T-helper 1 cell (primary cell): ENCODE measurements at regions not wholly inside any gene's neighbourhood (a gene's known extent, or its start where the extent isn't known, plus 50 kb on each side); places are given as distances from the start of the nearest gene placed in this dataset.

Source experiments
- DNase-seq, 5 donors: peaks; one replicate each; pipeline ENCODE4 v3.0.0-alpha.2; 2012 to 2020

DNA sequence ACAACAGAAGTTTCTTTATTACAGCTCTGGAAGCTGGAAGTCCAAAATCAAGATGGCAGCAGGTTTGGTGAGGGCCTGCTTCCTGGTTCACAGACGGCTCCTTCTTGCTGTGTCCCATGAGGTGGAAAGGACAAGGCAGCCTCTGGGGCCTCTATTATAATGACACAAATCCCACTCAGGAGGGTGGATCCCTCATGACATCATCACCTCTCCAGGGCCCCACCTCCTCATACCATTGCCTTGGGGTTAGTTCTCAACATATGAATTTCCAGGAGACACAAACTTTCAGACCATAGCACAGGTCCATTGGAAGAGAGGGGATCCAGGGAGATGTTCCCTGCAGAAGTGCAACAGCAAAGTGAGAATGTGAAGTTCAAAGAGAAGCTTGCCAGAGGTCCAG, 202.8 kb downstream of the TFCP2L1 start:
- no peak for DNase-seq

DNA sequence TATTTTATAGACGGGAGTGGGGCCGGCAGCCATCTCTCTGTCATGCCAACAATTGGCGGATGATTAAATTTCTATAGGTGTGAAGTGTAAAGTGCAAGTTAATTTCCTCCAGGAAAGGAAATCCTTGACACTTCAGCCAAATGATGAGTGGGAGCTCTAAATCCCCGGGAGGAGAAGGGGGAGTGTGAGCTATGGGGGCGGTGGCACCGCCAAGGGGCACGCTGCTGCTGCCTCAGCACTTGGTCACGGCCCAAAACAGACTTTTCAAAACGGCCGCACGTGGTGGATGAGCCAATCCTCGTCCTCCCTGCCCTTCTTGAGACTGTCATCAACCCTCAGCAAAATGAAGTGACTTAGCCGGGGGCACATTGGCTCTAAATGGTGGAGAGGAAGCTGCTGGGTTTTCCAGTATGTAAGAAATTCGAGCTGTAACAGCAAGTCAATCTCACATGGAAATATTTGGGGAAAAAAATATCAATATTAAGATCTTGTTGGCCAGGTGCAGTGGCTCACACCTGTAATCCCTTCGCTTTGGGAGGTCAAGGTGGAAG, 200.8 kb downstream of the TFCP2L1 start:
- no peak for DNase-seq

DNA sequence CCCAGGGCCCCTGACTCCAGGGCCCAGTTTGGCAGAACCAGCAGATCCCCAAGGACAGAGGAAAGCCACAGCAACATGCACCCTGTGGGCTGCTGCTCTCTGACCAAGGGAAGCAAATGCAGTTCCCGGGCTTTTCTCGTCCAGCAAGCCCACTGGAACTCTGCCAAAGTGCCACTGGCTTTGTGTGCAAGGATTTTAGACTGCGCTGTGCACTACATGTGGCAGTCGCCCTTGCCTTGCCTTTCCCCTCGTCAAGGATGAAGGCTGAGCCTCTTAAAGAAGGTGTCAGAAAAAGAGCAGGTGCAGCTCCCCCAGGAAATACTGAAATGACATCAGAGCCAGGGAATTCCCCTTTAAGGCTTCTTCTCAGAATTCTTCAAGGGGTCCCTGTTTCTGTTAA, 199.2 kb downstream of the TFCP2L1 start:
- no peak for DNase-seq

DNA sequence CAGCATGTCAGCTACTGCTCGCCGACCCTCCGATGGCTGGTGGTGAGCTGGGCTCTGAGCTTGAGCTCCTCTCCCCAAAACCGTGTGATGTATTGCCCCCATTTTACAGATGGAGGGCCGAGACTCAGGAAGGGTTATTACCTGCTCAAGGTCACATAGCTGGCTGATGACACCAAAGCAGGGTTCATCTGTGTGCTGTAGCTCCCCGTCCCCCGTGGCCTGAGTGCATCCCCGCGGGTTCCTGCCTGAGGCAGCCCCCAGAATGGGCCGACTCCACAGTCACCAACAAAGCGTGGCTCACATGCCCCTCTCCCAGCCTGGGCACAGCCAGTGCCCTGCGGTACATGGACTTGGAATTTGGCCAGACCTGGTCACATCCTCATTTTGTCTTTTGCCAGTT, 198.6 kb downstream of the TFCP2L1 start:
- DNase-seq, result no peak

DNA sequence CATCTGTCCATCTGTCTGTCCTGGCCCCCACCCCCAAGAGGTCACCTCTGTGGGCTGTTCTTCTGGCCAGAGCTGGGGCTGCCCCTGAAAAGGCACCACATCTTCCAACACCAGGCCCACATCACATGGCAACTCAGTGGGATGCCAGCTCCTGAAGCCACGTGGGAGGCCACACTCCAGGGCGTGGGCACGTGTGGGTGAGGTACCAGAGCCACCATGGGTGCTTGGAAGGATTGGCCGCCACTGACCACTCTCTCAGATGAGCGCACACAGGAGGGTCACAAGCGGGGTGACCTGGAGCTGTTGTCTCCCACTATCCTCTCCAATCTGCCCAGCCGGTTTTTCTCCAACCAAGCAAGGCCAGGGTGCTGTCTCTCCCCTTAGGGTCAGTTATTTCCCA, 197.9 kb downstream of the TFCP2L1 start:
- DNase-seq, result no peak

DNA sequence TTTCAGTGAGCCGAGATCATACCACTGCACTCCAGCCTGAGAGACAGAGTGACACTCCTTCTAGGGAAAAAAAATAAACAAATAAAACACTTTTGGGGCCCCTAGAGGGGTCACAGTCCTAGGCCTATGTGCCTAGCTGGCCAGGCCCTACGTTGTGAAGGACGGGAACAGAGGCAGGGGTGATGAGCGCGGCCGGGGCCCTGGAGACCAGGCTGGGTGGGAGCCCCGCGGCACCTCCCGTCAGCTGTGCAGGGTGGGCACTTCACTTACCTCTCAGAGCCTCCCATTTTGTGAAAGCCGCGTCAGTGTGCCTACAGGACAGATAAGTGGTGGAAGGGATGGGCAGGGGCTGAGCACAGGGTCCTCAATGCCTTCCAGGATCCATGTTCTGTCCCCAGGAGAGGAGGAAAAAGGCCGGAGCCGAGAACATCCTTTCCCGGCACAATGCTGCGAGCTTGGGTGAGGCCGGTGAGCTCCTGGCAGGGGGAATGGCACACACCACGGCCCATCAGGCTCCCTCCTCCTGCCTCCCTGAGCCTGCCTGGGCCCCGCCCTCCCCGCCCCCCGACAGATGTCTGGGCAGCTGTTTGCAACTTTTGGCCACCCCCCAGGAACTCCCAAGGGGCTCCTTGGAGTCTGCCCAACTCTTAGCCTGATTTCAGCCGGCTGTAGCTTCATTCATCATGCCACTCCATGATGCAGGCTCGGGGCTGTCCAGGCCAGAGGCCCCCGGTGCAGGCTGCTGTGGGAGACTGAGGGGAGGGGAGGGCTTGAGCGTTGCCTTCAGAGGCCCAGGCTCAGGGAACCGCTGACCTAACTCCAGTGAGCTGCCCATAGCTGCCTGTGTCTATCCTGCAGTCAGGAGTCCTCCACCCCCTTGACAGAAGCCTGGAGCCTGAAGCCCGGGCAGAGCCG, 196.5 kb downstream of the TFCP2L1 start:
- DNase-seq, result no peak

DNA sequence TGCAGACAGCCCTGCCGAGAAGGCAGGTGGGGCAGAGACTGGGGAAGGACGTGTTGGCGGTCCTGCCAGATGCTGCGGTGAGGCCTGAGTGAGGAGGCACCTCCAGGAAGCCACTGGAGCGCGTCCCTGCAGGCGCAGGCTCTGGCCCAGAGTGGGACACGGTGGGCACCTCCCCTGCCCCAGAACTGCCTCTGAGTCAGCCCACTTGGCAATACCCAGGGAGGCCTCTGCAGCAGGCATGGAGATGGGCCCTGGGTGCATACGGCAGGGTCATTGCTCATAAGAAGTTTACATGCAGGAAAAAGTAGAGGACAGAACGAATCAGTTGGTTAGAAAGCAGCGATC, 195.9 kb downstream of the TFCP2L1 start:
- DNase-seq, result no peak

DNA sequence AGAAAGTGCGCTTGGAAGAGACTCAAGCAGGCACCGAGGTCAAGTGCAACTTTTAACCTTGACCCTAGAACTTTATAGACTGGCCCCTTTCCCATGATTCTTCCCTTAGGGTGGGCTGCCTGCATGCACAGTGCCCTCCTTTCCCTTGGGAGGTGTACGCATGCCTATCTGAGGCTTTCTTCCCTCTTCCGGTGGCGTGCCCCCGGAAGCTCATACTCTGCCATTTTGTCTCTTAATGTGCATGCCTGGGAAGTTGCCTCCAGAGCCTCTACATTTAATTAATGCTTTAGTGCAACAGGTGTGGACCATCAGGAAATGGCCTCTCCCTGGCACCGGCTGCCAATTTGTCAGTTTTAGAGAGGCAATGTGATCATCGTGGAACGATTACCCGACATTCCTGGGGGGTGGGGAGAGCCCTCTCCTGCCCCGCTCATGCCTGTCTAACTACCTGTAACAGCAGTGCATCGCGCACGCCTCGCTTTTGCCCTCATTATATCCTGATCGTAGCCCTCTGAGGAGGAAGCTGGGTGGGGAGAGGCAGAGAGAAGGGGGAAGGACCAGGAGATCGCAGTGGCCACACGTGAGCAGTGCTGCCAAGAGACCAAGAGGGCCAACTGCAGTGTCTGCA, 194.8 kb downstream of the TFCP2L1 start:
- no peak for DNase-seq

DNA sequence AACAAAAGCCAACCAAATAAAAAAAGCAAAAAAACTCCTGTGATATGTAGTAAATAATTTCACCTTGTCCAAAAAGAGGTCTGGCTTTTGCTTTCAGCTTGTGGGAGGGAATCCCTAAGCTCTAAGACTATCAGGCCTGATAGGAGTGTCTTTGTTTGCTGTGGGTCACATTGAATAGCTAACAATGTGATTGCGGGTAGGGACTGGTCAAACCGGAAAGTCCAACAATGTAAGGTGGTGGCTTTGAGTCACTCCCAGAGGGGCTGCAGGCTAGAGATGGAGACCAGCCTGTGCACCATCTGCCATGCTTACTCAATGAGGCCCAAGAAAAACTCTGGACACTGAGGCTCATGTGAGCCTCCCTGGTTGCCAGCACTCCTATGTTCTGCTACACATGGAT, 192.9 kb downstream of the TFCP2L1 start:
- DNase-seq, result no peak

DNA sequence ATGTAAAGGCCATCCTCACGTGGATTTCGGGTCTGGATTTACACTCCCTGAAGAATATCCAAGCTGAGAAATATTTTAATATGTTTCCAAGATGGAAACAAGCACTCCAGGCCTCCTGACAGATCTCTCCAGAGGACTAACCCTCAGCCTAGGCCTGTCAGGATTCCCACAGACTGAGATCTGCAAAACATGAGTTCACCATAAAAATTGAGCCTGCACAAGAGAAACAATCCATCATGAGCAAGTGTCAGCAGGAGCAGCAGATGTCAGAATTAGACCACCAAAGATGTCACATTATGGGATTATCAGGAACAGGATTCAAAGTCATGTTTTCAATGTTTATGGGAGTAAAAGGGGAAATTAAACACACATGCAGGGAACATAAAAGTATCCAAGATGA, 191.3 kb downstream of the TFCP2L1 start:
- no peak for DNase-seq

DNA sequence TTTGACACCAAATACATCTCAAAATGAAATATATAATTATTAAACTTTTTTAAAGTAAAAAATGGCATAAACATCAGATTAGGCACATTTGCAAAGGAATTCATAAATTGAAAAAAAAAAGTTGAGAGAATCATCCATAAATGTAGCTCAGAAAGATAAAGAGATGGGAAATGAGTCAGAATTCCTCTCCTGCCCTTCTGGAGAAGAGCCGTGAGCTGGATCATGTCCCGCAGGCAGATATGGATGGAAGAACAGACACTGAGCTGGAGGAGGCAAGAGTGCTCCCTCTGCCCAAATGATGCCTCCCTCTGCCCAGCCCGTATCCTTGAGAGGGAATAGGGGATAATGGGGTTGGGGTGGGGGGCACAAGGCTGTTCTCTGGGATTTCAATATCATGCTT, 190.9 kb downstream of the TFCP2L1 start:
- no peak for DNase-seq

DNA sequence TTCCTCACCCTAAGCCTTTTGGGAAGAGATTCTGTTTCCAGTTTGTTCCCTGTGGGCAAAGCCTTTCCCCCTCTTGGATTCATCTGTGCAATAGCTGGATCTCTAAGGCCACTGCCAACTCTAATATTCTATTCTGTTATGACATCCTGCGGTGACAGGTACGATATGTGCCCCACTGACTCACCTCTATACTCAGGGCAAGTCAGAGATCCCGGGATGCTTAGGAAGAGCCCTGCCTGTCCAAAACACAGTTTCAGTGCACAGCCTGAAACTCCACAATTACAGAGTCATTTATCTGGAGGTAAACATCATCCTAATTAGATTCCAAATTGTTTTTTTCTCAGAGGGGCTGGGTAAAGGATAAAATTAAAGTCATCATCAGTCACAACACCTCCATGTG, 190.2 kb downstream of the TFCP2L1 start:
- DNase-seq, result no peak

DNA sequence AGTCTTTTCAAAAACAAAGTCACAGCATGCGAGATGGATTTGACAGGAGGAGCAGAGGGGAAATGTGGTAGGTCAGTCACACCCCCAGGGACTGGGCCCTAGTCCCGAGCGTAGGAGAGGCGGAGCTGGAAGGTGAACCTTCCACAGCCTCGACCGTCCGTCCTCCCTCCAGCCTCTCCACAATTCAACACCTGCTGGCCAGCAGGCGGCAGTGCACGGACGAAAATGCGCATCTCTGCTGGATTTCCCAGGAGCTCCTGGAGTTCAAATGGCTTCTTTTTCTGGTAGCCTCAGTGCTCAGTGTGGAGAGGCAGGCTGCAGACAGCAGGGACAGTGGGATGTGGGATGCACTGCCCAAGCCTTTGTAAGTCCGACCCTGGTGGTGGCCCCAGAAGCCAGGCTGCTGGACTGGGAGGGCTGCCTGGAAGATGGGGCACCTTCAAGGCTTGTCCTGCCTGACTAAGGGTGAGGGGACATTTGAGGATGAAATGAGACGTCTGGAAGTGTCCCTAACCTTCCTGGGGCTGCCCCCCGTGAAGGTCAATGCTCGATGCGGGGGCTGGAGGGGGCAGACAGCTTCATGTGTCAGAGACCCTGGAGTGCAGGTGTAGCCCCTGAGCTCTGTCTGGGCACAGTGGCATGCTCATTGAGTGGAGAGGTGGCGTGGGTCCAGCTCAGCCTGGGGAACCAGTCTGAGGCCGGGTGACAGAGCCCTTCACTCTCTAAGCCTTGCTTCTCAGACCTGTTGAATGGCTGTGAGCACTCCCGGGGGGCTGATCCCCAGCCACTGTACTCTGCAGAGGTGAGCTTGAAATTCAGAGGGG, 189.5 kb downstream of the TFCP2L1 start:
- DNase-seq, result no peak

DNA sequence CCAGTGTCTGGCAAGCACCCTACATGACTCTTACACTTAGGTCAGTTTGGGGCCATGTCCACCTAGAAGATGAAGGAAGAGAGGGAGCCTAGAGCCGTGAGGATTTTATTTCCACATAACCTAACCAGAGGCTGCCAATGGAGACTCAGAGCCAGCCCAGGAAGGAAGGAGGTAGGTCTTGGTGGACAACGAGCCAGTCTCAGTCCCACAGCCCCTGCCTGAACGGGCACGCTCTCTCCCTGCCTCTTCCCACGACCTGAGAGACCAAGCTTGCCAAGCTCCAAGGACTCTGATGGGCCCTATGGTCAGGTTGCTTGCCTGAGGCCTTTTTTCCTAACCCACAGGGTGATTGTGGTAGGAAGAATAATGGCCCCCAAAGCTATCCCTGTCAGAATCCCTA, 188.4 kb downstream of the TFCP2L1 start:
- DNase-seq, result no peak

DNA sequence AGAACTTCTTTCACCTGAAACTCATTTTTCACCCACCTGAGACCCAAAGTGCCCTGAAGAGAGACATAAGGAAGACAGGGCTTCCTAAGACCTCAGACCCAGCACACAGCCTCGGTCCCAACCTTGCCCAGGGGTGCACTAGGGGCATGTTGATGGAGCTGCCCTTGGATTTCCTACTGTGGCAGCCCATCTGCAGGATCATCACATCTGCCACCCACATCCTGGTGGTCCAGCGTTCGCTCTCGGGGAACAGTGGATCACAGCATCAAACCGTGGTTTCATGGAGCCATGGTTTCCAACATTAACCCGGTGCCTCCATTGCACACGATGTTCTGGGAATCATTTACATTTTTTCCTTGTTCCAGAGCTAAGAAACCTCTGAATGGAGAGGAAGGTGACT, 186.4 kb downstream of the TFCP2L1 start:
- DNase-seq, result no peak

DNA sequence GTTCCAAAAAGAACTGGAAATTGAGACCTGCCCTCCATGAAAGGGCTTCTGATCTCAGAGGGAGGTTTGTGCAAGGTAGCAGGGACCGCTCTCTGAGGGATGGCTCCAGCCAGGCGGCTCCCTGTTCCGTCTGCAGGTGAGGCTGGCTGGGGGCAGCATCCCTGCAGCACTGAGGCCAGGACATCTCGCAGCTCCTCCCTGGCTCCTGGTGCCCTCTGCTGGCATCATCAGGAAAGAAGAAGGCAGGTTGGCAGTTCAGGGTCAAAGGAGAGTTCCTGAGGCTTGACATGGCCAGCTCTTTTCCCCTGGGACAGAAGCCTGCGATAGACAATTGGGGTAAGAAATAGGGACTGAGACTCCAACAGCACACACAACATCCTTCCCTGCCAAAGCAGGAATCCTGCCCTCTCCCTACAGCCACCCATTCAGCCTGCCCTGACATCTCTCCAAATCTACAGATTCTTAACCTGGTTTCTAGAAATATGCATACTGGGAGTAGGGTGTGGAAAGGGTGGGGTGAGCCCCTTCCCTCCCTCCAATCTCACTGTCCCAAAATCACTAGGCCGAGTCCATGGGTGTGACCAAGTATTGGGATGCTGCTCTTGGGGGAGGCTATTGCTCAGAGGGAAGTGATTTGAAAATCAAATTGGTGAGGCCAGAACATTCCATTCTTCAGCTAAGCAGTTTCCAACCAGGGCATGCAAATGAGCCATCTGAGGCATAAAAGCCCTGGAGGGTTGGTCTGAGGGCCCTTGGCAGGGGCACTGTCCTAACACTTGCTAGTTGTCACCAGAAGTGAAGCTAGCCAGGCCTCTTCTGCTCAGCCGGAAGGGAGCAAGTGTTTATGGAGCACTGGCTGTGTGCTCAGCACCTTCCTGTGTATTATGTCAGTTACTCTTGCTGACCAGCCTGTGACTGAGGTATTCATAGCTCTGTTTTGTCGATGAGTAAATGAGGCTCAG, 185.4 kb downstream of the TFCP2L1 start:
- no peak for DNase-seq

DNA sequence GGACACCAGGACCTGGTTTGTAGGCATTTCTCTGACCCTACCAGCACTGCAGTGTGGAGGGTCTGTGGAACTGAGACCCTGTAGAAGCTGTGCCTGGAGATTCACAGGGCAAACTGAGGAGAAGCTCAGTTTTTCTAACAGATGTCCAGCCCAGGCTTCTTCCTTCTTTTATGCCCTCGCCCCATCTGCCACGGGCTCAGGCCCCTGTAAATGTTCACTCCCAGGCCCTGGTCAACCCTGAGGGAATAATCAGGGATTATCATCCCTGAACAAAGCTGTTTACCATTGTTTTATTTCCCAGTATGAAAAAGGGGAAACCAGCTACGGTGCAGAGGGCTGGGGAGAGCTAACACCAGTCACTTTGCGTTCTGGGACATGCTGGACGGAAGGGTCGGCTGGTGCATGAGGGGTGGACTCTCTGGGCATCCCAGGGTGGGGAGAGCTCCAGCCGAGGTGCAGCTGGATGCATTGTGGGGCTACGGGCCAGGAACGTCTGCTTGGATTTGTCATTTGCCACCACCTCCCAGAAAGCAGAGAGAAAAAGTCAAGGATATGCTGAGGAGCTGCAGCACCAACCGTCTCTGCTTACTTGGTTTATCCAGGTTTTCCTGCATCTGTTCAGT, 183.8 kb downstream of the TFCP2L1 start:
- no peak for DNase-seq

DNA sequence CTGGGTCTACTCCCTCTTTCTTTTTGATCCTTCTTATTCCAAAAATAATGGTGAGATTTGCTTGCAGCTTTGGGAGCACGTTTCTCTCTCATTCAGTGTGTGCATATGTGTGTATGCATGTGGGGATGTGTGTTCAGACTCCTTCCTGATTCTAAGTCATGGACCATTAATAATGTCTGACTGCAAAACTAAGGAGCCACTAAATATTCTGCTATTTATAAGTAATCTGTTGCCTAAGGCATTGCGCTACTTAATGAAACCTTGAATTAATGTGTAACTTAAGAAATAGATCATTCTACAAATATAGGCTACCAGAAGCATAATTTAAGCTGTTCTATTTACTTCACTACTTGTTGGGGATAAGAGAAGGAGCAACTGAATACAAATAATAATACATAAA, 182.1 kb downstream of the TFCP2L1 start:
- no peak for DNase-seq

DNA sequence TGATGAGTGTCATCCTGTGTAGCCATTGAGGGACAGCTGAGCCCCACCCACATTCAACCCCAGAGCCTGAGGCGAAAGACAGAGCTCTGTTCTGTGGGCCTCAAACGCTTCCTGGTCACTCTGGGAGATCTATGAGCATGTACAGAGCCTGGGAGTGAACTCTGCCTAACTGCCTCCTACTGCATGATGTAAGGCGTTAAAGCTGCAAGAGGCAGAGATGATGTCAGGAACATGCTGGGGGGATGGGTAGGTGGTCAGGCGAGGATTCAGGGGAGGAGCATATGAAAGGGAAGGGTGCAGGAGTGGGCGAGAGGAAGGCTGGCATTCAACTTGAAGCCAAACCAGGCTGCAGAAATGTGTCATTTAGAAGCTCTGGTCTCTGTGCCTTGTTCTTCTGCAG, 181.0 kb downstream of the TFCP2L1 start:
- DNase-seq, result no peak

DNA sequence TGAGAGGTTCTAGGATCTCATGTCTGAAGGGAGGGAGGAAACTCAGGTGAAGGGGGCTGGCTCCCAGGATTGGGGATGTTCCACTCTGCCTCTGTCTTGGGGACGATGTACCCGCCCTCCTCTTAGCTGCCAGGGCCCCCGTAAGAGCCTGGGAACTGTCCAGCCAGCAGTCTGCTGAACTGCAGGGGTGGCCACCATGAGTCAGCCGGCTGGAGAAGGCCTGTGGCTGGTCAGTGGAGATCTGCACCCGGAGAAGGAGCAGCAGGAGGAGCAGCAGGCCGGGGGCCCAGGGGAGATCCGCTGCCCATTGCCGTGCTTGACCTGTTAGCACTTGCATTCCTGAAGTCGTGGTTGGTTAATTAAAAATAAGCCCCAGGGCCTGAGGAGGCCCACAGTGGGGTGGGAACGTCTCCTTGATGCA, 180.3 kb downstream of the TFCP2L1 start:
- no peak for DNase-seq

DNA sequence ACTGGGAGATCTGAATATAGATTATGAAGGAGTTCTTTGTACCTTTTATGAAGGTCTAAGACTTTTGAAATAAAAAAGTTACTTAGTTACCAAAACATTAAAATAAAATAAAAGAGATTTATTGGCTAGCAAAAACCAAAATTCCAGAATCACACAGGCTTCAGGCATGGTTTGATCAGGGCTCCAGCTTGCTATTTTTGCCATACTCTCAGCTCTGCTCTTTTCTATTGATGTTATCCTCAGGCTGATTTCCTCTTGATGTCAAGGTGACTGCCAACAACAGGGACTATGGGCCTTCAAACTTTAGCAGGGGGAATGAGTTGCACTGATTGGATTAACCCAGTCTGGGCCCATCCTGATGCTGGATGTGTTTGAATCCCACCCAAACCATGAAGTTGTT, 174.1 kb downstream of the TFCP2L1 start:
- DNase-seq, result no peak

DNA sequence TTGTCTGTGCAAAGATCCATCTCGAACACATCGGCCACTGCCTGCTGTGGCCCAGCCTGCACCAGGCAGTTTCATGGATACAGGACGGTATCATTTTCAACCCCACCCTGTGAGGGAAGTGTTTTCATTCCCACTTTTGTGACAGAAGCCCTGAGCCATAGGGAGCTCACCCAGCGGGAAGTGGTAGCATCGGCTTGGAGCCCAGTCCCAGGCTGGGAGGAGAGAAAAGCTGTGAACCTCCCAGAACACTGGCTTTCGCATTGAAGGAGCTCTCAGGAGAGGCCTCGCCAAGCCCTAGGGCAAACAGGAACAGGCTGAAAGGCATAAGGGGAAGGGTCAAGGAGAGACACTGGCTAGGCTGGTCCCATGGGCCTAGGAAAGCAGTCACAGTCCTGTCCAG, 166.1 kb downstream of the TFCP2L1 start:
- DNase-seq, result no peak
